ENCODE measurements at regions not wholly inside any gene's neighbourhood (a gene's known extent, or its start where the extent isn't known, plus 50 kb on each side); places are given as distances from the start of the nearest gene placed in this dataset.

DNA sequence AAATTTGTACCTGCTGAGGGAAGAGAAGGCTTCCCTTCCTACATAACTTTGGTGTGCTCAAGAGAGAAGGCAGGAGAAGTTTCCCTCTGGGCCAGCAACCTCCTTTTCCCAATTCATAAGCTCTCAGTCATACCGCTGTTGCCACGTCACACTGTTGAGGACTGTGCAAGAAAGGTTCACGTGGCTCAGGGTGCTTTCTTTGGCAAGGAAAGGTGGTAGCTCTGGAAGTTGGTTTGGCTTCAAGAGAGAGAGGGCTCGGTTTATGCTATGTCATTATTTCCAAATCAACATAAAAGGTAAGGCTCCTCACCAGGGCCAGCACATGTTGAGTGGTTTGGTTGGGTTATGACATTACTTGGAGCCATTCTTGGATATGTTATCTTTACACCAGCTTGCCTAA is 77.3 kb downstream of the TNFSF18 start:
- H3K27ac Mint-ChIP-seq (ENCODE audit: unreplicated experiment): no peak overlapping the region
- DNase-seq (ENCODE audit: extremely low spot score, unreplicated experiment): no peak
- TF ChIP-seq, protein P1, sequence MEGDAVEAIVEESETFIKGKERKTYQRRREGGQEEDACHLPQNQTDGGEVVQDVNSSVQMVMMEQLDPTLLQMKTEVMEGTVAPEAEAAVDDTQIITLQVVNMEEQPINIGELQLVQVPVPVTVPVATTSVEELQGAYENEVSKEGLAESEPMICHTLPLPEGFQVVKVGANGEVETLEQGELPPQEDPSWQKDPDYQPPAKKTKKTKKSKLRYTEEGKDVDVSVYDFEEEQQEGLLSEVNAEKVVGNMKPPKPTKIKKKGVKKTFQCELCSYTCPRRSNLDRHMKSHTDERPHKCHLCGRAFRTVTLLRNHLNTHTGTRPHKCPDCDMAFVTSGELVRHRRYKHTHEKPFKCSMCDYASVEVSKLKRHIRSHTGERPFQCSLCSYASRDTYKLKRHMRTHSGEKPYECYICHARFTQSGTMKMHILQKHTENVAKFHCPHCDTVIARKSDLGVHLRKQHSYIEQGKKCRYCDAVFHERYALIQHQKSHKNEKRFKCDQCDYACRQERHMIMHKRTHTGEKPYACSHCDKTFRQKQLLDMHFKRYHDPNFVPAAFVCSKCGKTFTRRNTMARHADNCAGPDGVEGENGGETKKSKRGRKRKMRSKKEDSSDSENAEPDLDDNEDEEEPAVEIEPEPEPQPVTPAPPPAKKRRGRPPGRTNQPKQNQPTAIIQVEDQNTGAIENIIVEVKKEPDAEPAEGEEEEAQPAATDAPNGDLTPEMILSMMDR (IDR thresholded peaks at IDR 0.05): no peak
- H3K4me3 Mint-ChIP-seq (ENCODE audit: unreplicated experiment): no peak overlapping the region
- no peaks in the 10 kb centered on the region for H3K36me3 Mint-ChIP-seq (ENCODE audit: unreplicated experiment)
- H3K27me3 Mint-ChIP-seq (ENCODE audit: unreplicated experiment): no peaks in the 10 kb centered on the region
- no peaks in the 10 kb centered on the region for H3K9me3 Mint-ChIP-seq (ENCODE audit: unreplicated experiment)
- H3K4me1 Mint-ChIP-seq (ENCODE audit: unreplicated experiment): peaks cover 29% of the 10 kb centered on the region

DNA sequence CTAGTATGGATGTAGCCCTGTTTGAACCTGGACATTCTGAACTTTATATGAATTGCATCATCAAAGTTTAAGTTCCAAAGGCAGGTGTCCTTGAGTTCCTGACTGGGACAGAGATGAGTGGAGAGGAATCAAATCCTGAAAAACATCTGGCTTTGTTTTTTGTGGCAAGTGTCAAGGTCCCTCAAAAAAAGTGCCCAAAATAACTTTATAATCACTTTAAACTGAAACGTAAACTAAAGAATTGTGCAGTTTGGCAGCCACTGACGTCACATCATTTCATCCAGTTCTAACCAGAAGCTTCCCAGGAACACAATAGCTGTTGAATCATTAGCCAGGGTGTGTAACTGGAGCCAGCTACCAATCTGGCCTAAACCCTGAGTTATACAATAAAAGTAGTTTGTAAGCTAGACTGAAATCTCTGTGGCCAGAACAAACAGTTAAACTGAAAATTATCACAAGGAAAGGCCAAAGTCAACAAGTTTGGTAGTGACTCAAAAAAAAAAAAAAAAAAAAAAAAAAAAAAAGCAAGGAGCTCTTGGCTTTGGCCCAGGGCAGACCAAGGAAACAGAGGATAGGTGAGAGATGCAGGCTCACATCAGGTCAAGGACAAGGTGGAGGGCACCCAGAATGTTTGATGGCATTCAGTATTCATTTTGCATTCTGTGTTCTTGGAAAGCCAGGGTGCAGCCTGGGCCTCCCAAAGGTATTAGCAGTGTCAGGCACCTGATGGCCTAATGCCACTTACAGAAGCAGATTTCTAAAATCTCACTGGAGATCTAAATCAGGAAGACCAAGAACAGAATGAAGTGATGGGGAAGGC is 74.3 kb downstream of the TNFSF18 start:
- peak overlapping the region; percentile 82 for H3K27ac Mint-ChIP-seq (ENCODE audit: unreplicated experiment)
- peaks cover 31% of the 10 kb centered on the region for H3K4me1 Mint-ChIP-seq (ENCODE audit: unreplicated experiment)
- TF ChIP-seq, protein P1 (IDR thresholded peaks at IDR 0.05): no peak
- DNase-seq (ENCODE audit: extremely low spot score, unreplicated experiment): no peak
- no peak overlapping the region for H3K4me3 Mint-ChIP-seq (ENCODE audit: unreplicated experiment)
- no peaks in the 10 kb centered on the region for H3K36me3 Mint-ChIP-seq (ENCODE audit: unreplicated experiment)
- H3K9me3 Mint-ChIP-seq (ENCODE audit: unreplicated experiment): no peaks in the 10 kb centered on the region
- no peaks in the 10 kb centered on the region for H3K27me3 Mint-ChIP-seq (ENCODE audit: unreplicated experiment)

GRCh38 chr1:172977296-172978017 is 73.3 kb downstream of the TNFSF18 start:
- TF ChIP-seq, protein P1 (IDR thresholded peaks at IDR 0.05): no peak

DNA sequence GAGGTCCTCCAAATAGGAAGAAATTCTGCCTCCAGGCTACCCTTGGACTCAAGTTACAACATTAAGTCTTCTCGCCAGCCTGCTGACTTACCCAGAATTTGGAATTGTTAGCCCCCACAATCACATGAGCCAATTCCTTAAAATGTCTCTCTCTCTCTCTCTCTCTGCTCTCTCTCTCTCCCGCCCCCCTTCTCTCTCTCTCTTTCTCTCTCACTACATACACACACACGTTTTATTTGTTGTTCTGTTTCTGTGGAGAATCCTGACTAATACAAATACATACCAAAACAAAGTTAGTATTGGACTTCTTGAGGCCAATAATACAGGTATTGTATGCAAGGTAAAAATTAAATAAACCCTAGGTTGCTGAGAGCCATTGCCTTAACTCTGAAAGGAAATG is 72.1 kb downstream of the TNFSF18 start:
- H3K36me3 Mint-ChIP-seq (ENCODE audit: unreplicated experiment): no peaks in the 10 kb centered on the region
- H3K4me3 Mint-ChIP-seq (ENCODE audit: unreplicated experiment): no peak overlapping the region
- no peak overlapping the region for H3K27ac Mint-ChIP-seq (ENCODE audit: unreplicated experiment)
- no peaks in the 10 kb centered on the region for H3K27me3 Mint-ChIP-seq (ENCODE audit: unreplicated experiment)
- H3K4me1 Mint-ChIP-seq (ENCODE audit: unreplicated experiment): peaks cover 28% of the 10 kb centered on the region
- no peaks in the 10 kb centered on the region for H3K9me3 Mint-ChIP-seq (ENCODE audit: unreplicated experiment)
- DNase-seq (ENCODE audit: extremely low spot score, unreplicated experiment): no peak
- TF ChIP-seq, protein P1 (IDR thresholded peaks at IDR 0.05): no peak

More at GRCh38 chr1:172977296-172978017, 73.3 kb downstream of the TNFSF18 start:
- Mint-ChIP-seq H3K27me3 (ENCODE audit: unreplicated experiment) (no peaks in the 10 kb centered on the region), H3K36me3 (ENCODE audit: unreplicated experiment) (no peaks in the 10 kb centered on the region), H3K4me1 (ENCODE audit: unreplicated experiment) (peaks cover 28% of the 10 kb centered on the region), H3K9me3 (ENCODE audit: unreplicated experiment) (no peaks in the 10 kb centered on the region), H3K4me3 (ENCODE audit: unreplicated experiment) (no peak overlapping the region), H3K27ac (ENCODE audit: unreplicated experiment) (no peak overlapping the region)
- DNase-seq (ENCODE audit: extremely low spot score, unreplicated experiment): no peak

DNA sequence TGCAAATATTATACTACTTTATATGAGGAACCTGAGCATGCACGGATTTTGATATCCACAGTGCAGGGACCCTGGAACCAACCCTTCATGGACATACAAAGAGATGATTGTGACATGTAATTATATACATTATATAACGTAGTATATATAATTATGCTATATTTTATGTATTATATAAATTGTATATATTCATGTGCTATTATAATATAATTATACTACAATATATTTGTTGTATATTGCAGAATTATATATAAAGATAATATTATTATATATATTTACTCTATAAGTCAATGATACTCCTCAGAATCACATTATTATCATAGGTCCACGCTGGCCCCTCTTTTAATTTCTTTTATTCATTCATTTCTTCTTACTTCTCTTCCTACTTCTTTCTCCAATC is 70.9 kb downstream of the TNFSF18 start:
- no peaks in the 10 kb centered on the region for H3K27me3 Mint-ChIP-seq (ENCODE audit: unreplicated experiment)
- no peaks in the 10 kb centered on the region for H3K36me3 Mint-ChIP-seq (ENCODE audit: unreplicated experiment)
- no peak overlapping the region for H3K4me3 Mint-ChIP-seq (ENCODE audit: unreplicated experiment)
- TF ChIP-seq, protein P1 (IDR thresholded peaks at IDR 0.05): no peak
- no peaks in the 10 kb centered on the region for H3K9me3 Mint-ChIP-seq (ENCODE audit: unreplicated experiment)
- DNase-seq (ENCODE audit: extremely low spot score, unreplicated experiment): no peak
- H3K27ac Mint-ChIP-seq (ENCODE audit: unreplicated experiment): no peak overlapping the region
- H3K4me1 Mint-ChIP-seq (ENCODE audit: unreplicated experiment): peaks cover 28% of the 10 kb centered on the region
